Left ventricle myocardium inferior (tissue), 1 donor: ENCODE measurements at regions not wholly inside any gene's neighbourhood (a gene's known extent, or its start where the extent isn't known, plus 50 kb on each side); places are given as distances from the start of the nearest gene placed in this dataset.

Experiments used
- DNase-seq: peaks from one replicate; pipeline ENCODE4 v3.0.0-alpha.2; 2020
- H3K27ac ChIP-seq: fragments of 200-600 bp; replicated peaks from 2 replicates; pipeline ENCODE4 v1.8.0; 2021
- H3K27me3 ChIP-seq: fragments of 200-600 bp; 2 replicates; pipeline ENCODE4 v1.8.0; 2021; ENCODE audit warnings: low read depth
- H3K36me3 ChIP-seq: fragments of 200-600 bp; 2 replicates; pipeline ENCODE4 v1.8.0; 2021
- H3K4me1 ChIP-seq: fragments of 200-600 bp; 2 replicates; pipeline ENCODE4 v1.8.0; 2021
- H3K4me3 ChIP-seq: fragments of 200-600 bp; 2 replicates; pipeline ENCODE4 v1.8.0; 2021; ENCODE audit warnings: mild to moderate bottlenecking, moderate library complexity
- H3K9me3 ChIP-seq: fragments of 200-600 bp; replicated peaks from 2 replicates; pipeline ENCODE4 v1.8.0; 2021
- CTCF ChIP-seq: fragments of 200-600 bp; IDR thresholded peaks from 2 replicates; pipeline ENCODE4 v1.8.0; 2021; ENCODE audit warnings: antibody characterized with exemption, mild to moderate bottlenecking, borderline replicate concordance
- intact Hi-C: fragments of 100-400 bp; cut with micrococcal nuclease; formaldehyde crosslinking; loops from one replicate; pipeline ENCODE4 v1.11.0; 2022
- donor health status: DM: no; HTN: yes; CAD: no; lungs with severe emphysema.

- Histone ChIP-seq H3K36me3 (no peaks in the 10 kb centered on the region), H3K27ac (peak overlapping the region; percentile 77), H3K4me3 (no peak overlapping the region), H3K9me3 (no peaks in the 10 kb centered on the region), H3K4me1 (peaks cover 43% of the 10 kb centered on the region), H3K27me3 (no peaks in the 10 kb centered on the region)
- DNase-seq = no peak
- intact Hi-C loops = no loop called here
- peak; percentile 48 for TF ChIP-seq CTCF
These were observed 66.6 kb upstream of the SYPL1 start for GRCh38 chr7:106178593-106179134.

- intact Hi-C loops = loop anchor here (2.0 kb wide), 1 partner anchor 285 kb away; no protein-coding TSS in a partner anchor
- Histone ChIP-seq H3K9me3 (no peaks in the 10 kb centered on the region), H3K4me3 (no peak overlapping the region), H3K27me3 (no peaks in the 10 kb centered on the region), H3K36me3 (no peaks in the 10 kb centered on the region), H3K4me1 (peaks cover 43% of the 10 kb centered on the region), H3K27ac (peak overlapping the region; percentile 77)
- peak; percentile 36 for DNase-seq
- no peak for TF ChIP-seq CTCF
These were observed 65.9 kb upstream of the SYPL1 start for GRCh38 chr7:106177738-106178592.

- intact Hi-C loops = loop anchor here (2.0 kb wide), 1 partner anchor 286 kb away; no protein-coding TSS in a partner anchor
- Histone ChIP-seq H3K9me3 (no peaks in the 10 kb centered on the region), H3K36me3 (no peaks in the 10 kb centered on the region), H3K27me3 (no peaks in the 10 kb centered on the region), H3K27ac (peak overlapping the region; percentile 77), H3K4me3 (no peak overlapping the region), H3K4me1 (peaks cover 43% of the 10 kb centered on the region)
- DNase-seq = no peak
- TF ChIP-seq CTCF = no peak
These were observed 65.2 kb upstream of the SYPL1 start for GRCh38 chr7:106177300-106177690.

- H3K4me3 ChIP-seq = no peak overlapping the region
- H3K27ac ChIP-seq = peak overlapping the region; percentile 77
- H3K4me1 ChIP-seq = peaks cover 43% of the 10 kb centered on the region
- no peaks in the 10 kb centered on the region for H3K9me3 ChIP-seq
- H3K27me3 ChIP-seq = no peaks in the 10 kb centered on the region
- intact Hi-C loops = loop anchor here (2.0 kb wide), 1 partner anchor 286 kb away; no protein-coding TSS in a partner anchor
- H3K36me3 ChIP-seq = no peaks in the 10 kb centered on the region
- peak; percentile 82 for DNase-seq
- peak; percentile 97 for TF ChIP-seq CTCF
These were observed 64.5 kb upstream of the SYPL1 start for GRCh38 chr7:106176414-106177299.

GRCh38 chr7:106175507-106175906 is 63.4 kb upstream of the SYPL1 start:
- DNase-seq = no peak
- H3K9me3 ChIP-seq = no peaks in the 10 kb centered on the region
- intact Hi-C loops = no loop called here
- H3K27ac ChIP-seq = no peak overlapping the region
- H3K4me3 ChIP-seq = no peak overlapping the region
- no peaks in the 10 kb centered on the region for H3K36me3 ChIP-seq
- peaks cover 41% of the 10 kb centered on the region for H3K4me1 ChIP-seq
- no peaks in the 10 kb centered on the region for H3K27me3 ChIP-seq
- no peak for TF ChIP-seq CTCF
